ENCODE measurements at regions not wholly inside any gene's neighbourhood (a gene's known extent, or its start where the extent isn't known, plus 50 kb on each side); places are given as distances from the start of the nearest gene placed in this dataset.
"Not testable (repeated sequence)": the region's sequence is repeated elsewhere in the genome, so short reads cannot be mapped to it uniquely, and the experiment has no call there.

- not testable (repeated sequence) for H3K9me3 Mint-ChIP-seq; H3K4me1 Mint-ChIP-seq (ENCODE audit: low read depth in 2 of 2); H3K4me3 Mint-ChIP-seq; H3K36me3 Mint-ChIP-seq (ENCODE audit: insufficient read depth); H3K27ac Mint-ChIP-seq; DNase-seq; ATAC-seq (replicated peaks)
- peaks cover 29 to 34% of the 10 kb centered on the region in 2 donors for H3K27me3 Mint-ChIP-seq
Measured at GRCh38 chr5:109544873-109545272, 135.1 kb upstream of the PJA2 start.

GRCh38 chr5:109538692-109539091 lies 128.9 kb upstream of the PJA2 start:
- not testable (repeated sequence) for H3K9me3 Mint-ChIP-seq; H3K36me3 Mint-ChIP-seq (ENCODE audit: insufficient read depth); ATAC-seq (replicated peaks); H3K27ac Mint-ChIP-seq; H3K4me1 Mint-ChIP-seq (ENCODE audit: low read depth in 2 of 2); DNase-seq; H3K4me3 Mint-ChIP-seq
- peaks cover 44 to 52% of the 10 kb centered on the region in 2 donors for H3K27me3 Mint-ChIP-seq

- not testable (repeated sequence) for H3K36me3 Mint-ChIP-seq (ENCODE audit: insufficient read depth); H3K4me3 Mint-ChIP-seq; H3K9me3 Mint-ChIP-seq; DNase-seq; H3K4me1 Mint-ChIP-seq (ENCODE audit: low read depth in 2 of 2); H3K27ac Mint-ChIP-seq; ATAC-seq (replicated peaks)
- H3K27me3 Mint-ChIP-seq, result peaks cover 31 to 40% of the 10 kb centered on the region in 2 donors
Measured at GRCh38 chr5:109535090-109535489, 125.3 kb upstream of the PJA2 start.

- ATAC-seq (replicated peaks), result no peak
- H3K27ac Mint-ChIP-seq, result no peak overlapping the region
Measured at GRCh38 chr5:109533751-109534272, 124.0 kb upstream of the PJA2 start.

GRCh38 chr5:109532773-109533364 lies 123.1 kb upstream of the PJA2 start:
- Mint-ChIP-seq H3K36me3 (ENCODE audit: insufficient read depth) (no peaks in the 10 kb centered on the region), H3K27me3 (peaks cover 20 to 28% of the 10 kb centered on the region in 2 donors), H3K27ac (no peak overlapping the region), H3K9me3 (no peaks in the 10 kb centered on the region), H3K4me1 (ENCODE audit: low read depth in 2 of 2) (no peaks in the 10 kb centered on the region), H3K4me3 (no peak overlapping the region)
- ATAC-seq (replicated peaks) (no peak), DNase-seq (no peak)

More at GRCh38 chr5:109533751-109534272, 124.0 kb upstream of the PJA2 start:
- Mint-ChIP-seq H3K36me3 (ENCODE audit: insufficient read depth) (no peaks in the 10 kb centered on the region), H3K27me3 (peaks cover 20 to 30% of the 10 kb centered on the region in 2 donors), H3K4me1 (ENCODE audit: low read depth in 2 of 2) (no peaks in the 10 kb centered on the region), H3K4me3 (no peak overlapping the region), H3K9me3 (no peaks in the 10 kb centered on the region)
- no peak for DNase-seq

GRCh38 chr5:109531262-109531661 lies 121.5 kb upstream of the PJA2 start:
- DNase-seq, result no peak
- Mint-ChIP-seq H3K27ac (no peak overlapping the region), H3K9me3 (no peaks in the 10 kb centered on the region), H3K36me3 (ENCODE audit: insufficient read depth) (no peaks in the 10 kb centered on the region), H3K27me3 (peaks cover 19 to 20% of the 10 kb centered on the region in 2 donors), H3K4me3 (no peak overlapping the region), H3K4me1 (ENCODE audit: low read depth in 2 of 2) (no peaks in the 10 kb centered on the region)
- no peak for ATAC-seq (replicated peaks)

- ATAC-seq (replicated peaks) (no peak), DNase-seq (no peak)
- H3K27me3 Mint-ChIP-seq, result peaks cover 13 to 19% of the 10 kb centered on the region in 2 donors
- H3K4me3 Mint-ChIP-seq, result no peak overlapping the region
- no peak overlapping the region for H3K27ac Mint-ChIP-seq
- H3K9me3 Mint-ChIP-seq, result no peaks in the 10 kb centered on the region
- no peaks in the 10 kb centered on the region for H3K36me3 Mint-ChIP-seq (ENCODE audit: insufficient read depth)
- no peaks in the 10 kb centered on the region for H3K4me1 Mint-ChIP-seq (ENCODE audit: low read depth in 2 of 2)
Measured at GRCh38 chr5:109529987-109530386, 120.2 kb upstream of the PJA2 start.

GRCh38 chr5:109529520-109529919 lies 119.7 kb upstream of the PJA2 start:
- Mint-ChIP-seq H3K27ac (no peak overlapping the region), H3K4me1 (ENCODE audit: low read depth in 2 of 2) (no peaks in the 10 kb centered on the region), H3K36me3 (ENCODE audit: insufficient read depth) (no peaks in the 10 kb centered on the region), H3K9me3 (no peaks in the 10 kb centered on the region), H3K4me3 (no peak overlapping the region), H3K27me3 (peaks cover 13 to 19% of the 10 kb centered on the region in 2 donors)
- ATAC-seq (replicated peaks), result no peak
- no peak for DNase-seq

- H3K27ac Mint-ChIP-seq, result no peak overlapping the region
- ATAC-seq (replicated peaks), result no peak
- no peaks in the 10 kb centered on the region for H3K4me1 Mint-ChIP-seq (ENCODE audit: low read depth in 2 of 2)
- no peak for DNase-seq
- no peaks in the 10 kb centered on the region for H3K36me3 Mint-ChIP-seq (ENCODE audit: insufficient read depth)
- no peak overlapping the region for H3K4me3 Mint-ChIP-seq
- H3K9me3 Mint-ChIP-seq, result no peaks in the 10 kb centered on the region
- H3K27me3 Mint-ChIP-seq, result peaks cover 8 to 14% of the 10 kb centered on the region in 2 donors
Measured at GRCh38 chr5:109524555-109524954, 114.8 kb upstream of the PJA2 start.

- DNase-seq (no peak), ATAC-seq (replicated peaks) (no peak)
- H3K27ac Mint-ChIP-seq, result no peak overlapping the region
- no peaks in the 10 kb centered on the region for H3K36me3 Mint-ChIP-seq (ENCODE audit: insufficient read depth)
- H3K4me1 Mint-ChIP-seq (ENCODE audit: low read depth in 2 of 2), result no peaks in the 10 kb centered on the region
- no peak overlapping the region for H3K4me3 Mint-ChIP-seq
- H3K9me3 Mint-ChIP-seq, result no peaks in the 10 kb centered on the region
- peaks cover 8 to 14% of the 10 kb centered on the region in 2 donors for H3K27me3 Mint-ChIP-seq
Measured at GRCh38 chr5:109524026-109524425, 114.3 kb upstream of the PJA2 start.

GRCh38 chr5:109522404-109522803 lies 112.6 kb upstream of the PJA2 start:
- no peak overlapping the region for H3K4me3 Mint-ChIP-seq
- H3K9me3 Mint-ChIP-seq, result no peaks in the 10 kb centered on the region
- ATAC-seq (replicated peaks) (no peak), DNase-seq (no peak)
- no peaks in the 10 kb centered on the region for H3K4me1 Mint-ChIP-seq (ENCODE audit: low read depth in 2 of 2)
- no peaks in the 10 kb centered on the region for H3K36me3 Mint-ChIP-seq (ENCODE audit: insufficient read depth)
- H3K27ac Mint-ChIP-seq, result no peak overlapping the region
- peaks cover 8 to 14% of the 10 kb centered on the region in 2 donors for H3K27me3 Mint-ChIP-seq

GRCh38 chr5:109519416-109519815 lies 109.6 kb upstream of the PJA2 start:
- no peak for ATAC-seq (replicated peaks)
- no peak for DNase-seq
- no peaks in the 10 kb centered on the region for H3K36me3 Mint-ChIP-seq (ENCODE audit: insufficient read depth)
- H3K4me3 Mint-ChIP-seq, result no peak overlapping the region
- H3K27ac Mint-ChIP-seq, result no peak overlapping the region
- no peaks in the 10 kb centered on the region for H3K9me3 Mint-ChIP-seq
- H3K4me1 Mint-ChIP-seq (ENCODE audit: low read depth in 2 of 2), result no peaks in the 10 kb centered on the region
- peaks cover 8 to 14% of the 10 kb centered on the region in 2 donors for H3K27me3 Mint-ChIP-seq

GRCh38 chr5:109516390-109516789 lies 106.6 kb upstream of the PJA2 start:
- H3K4me3 Mint-ChIP-seq, result no peak overlapping the region
- no peak for ATAC-seq (replicated peaks)
- no peaks in the 10 kb centered on the region for H3K36me3 Mint-ChIP-seq (ENCODE audit: insufficient read depth)
- DNase-seq, result no peak
- H3K27ac Mint-ChIP-seq, result no peak overlapping the region
- peaks cover 0 to 1% of the 10 kb centered on the region in 2 donors for H3K4me1 Mint-ChIP-seq (ENCODE audit: low read depth in 2 of 2)
- H3K9me3 Mint-ChIP-seq, result no peaks in the 10 kb centered on the region
- peaks cover 0 to 8% of the 10 kb centered on the region in 2 donors for H3K27me3 Mint-ChIP-seq

GRCh38 chr5:109511980-109512734 lies 102.4 kb upstream of the PJA2 start:
- no peak overlapping the region for H3K27ac Mint-ChIP-seq
- no peak overlapping the region for H3K4me3 Mint-ChIP-seq
- H3K36me3 Mint-ChIP-seq (ENCODE audit: insufficient read depth), result no peaks in the 10 kb centered on the region
- H3K4me1 Mint-ChIP-seq (ENCODE audit: low read depth in 2 of 2), result peaks cover 0 to 1% of the 10 kb centered on the region in 2 donors
- no peaks in the 10 kb centered on the region for H3K9me3 Mint-ChIP-seq
- DNase-seq (no peak), ATAC-seq (replicated peaks) (no peak)
- H3K27me3 Mint-ChIP-seq, result peaks cover 10 to 15% of the 10 kb centered on the region in 2 donors

Measured in effector memory CD8-positive, alpha-beta T cell (primary cell).